ENCODE measurements at regions not wholly inside any gene's neighbourhood (a gene's known extent, or its start where the extent isn't known, plus 50 kb on each side); places are given as distances from the start of the nearest gene placed in this dataset.

- H3K36me3 ChIP-seq (ENCODE audit: control insufficient read depth in 2 of 2, extremely low read depth in 1 of 2, insufficient read depth in 2 of 2, low read length in 2 of 2): no peaks in the 10 kb centered on the region
- FAIRE-seq (no peak), DNase-seq (ENCODE audit: low read depth, low spot score) (no peak)
- no peaks in the 10 kb centered on the region for H3K9me1 ChIP-seq (replicated peaks; ENCODE audit: control insufficient read depth, extremely low read depth, insufficient read depth, low read length)
- H3K4me3 ChIP-seq (replicated peaks in 1 of 3; ENCODE audit: insufficient read depth in 1 of 3, low read depth in 1 of 3, low read length in 3 of 3): no peak overlapping the region
- dilution Hi-C loops (cut with MboI; ENCODE audit: extremely low pct_ligation_motif_present, low sequenced_read_pairs) (no loop called here), intact Hi-C loops (cut with micrococcal nuclease) (no loop called here)
- POLR2A ChIA-PET: no interaction called here
- H4K20me1 ChIP-seq (replicated peaks; ENCODE audit: control insufficient read depth, extremely low read depth, insufficient read depth, low read length): no peaks in the 10 kb centered on the region
- H3K79me2 ChIP-seq (ENCODE audit: control insufficient read depth, insufficient read depth, low read length): no peaks in the 10 kb centered on the region
- BruUV-seq (replicated peaks): no TSS peak
- no peak overlapping the region for H3K4me2 ChIP-seq (ENCODE audit: insufficient read depth, low read length)
- CTCF ChIA-PET: interaction anchor here (0.8 to 1.9 kb wide), 3 partner anchors 26 to 82 kb away, joined by 3 to 5 read pairs (median 4); no protein-coding TSS in a partner anchor
- no peaks in the 10 kb centered on the region for H3K4me1 ChIP-seq (ENCODE audit: control insufficient read depth, extremely low read depth, insufficient read depth, low read length)
- peaks cover 5 to 24% of the 10 kb centered on the region in 2 experiments for H3K27me3 ChIP-seq (ENCODE audit: control insufficient read depth in 2 of 2, insufficient read depth in 2 of 2, low read length in 2 of 2)
- no peaks in the 10 kb centered on the region for H3K9me3 ChIP-seq (replicated peaks; ENCODE audit: control insufficient read depth, insufficient read depth, low read length)
- no peak overlapping the region for H3K9ac ChIP-seq (replicated peaks; ENCODE audit: extremely low read depth, insufficient read depth, low read length)
- TF ChIP-seq FOS (IDR thresholded peaks at IDR 0.05; ENCODE audit: borderline replicate concordance, insufficient read depth, low read length) (no peak), CTCF (IDR thresholded peaks at IDR 0.05; ENCODE audit: extremely low read depth in 1 of 2, insufficient read depth in 1 of 2, low read depth in 1 of 2, low read length in 2 of 2) (no peak), POLR2AphosphoS5 (IDR thresholded peaks at IDR 0.05; ENCODE audit: insufficient read depth, low read depth, low read length) (no peak), POLR2A (IDR thresholded peaks at IDR 0.05; ENCODE audit: low read depth, low read length) (no peak), JUN (IDR thresholded peaks at IDR 0.05; ENCODE audit: borderline replicate concordance, insufficient read depth, insufficient read length, low read depth) (no peak), EZH2 (IDR thresholded peaks at IDR 0.05; ENCODE audit: borderline replicate concordance, low read depth, low read length, severe bottlenecking) (no peak), GATA2 (IDR thresholded peaks at IDR 0.05; ENCODE audit: insufficient read depth, insufficient read length, low read depth, low read length) (no peak), MYC (IDR thresholded peaks at IDR 0.05; ENCODE audit: low read depth, low read length) (no peak)
- TF ChIP-seq, protein P1, sequence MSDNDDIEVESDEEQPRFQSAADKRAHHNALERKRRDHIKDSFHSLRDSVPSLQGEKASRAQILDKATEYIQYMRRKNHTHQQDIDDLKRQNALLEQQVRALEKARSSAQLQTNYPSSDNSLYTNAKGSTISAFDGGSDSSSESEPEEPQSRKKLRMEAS (IDR thresholded peaks at IDR 0.05; ENCODE audit: insufficient read depth, insufficient read length): no peak
- no peak overlapping the region for H3K27ac ChIP-seq (ENCODE audit: insufficient read depth, low read depth, low read length)
- H2AFZ ChIP-seq (ENCODE audit: low read depth, low read length): no peak overlapping the region
Measured at GRCh38 chr6:17004269-17004668, 97.6 kb upstream of the STMND1 start.

All from endothelial cell of umbilical vein (primary cell).